Lower leg skin (tissue), 3 donors: ENCODE measurements at regions not wholly inside any gene's neighbourhood (a gene's known extent, or its start where the extent isn't known, plus 50 kb on each side); places are given as distances from the start of the nearest gene placed in this dataset.

Experiments used
- CTCF ChIP-seq, 3 donors: fragments of 450-650 bp; IDR thresholded peaks; one replicate each; pipeline ENCODE4 v1.5.1; 2016; ENCODE audit warnings: antibody characterized with exemption in 3 of 3, mild to moderate bottlenecking in 3 of 3, moderate library complexity in 2 of 3
- POLR2A ChIP-seq, 2 donors: fragments of 450-650 bp; IDR thresholded peaks; one replicate each; pipeline ENCODE4 v1.6.1; 2016 to 2017; ENCODE audit warnings: antibody characterized with exemption in 2 of 2, mild to moderate bottlenecking in 1 of 2, moderate library complexity in 1 of 2

GRCh38 chr7:33778195-33778594, 127.1 kb upstream of the BMPER start:
- TF ChIP-seq CTCF (IDR thresholded peaks at IDR 0.05) (no peak), POLR2A (IDR thresholded peaks at IDR 0.05) (no peak)
